Panc1 (cell line): ENCODE measurements at regions not wholly inside any gene's neighbourhood (a gene's known extent, or its start where the extent isn't known, plus 50 kb on each side); places are given as distances from the start of the nearest gene placed in this dataset.

Source experiments
- CTCF ChIP-seq: fragments of 450-650 bp; IDR thresholded peaks from 2 replicates; pipeline ENCODE4 v1.5.1; 2017; ENCODE audit warnings: mild to moderate bottlenecking
- POLR2AphosphoS5 ChIP-seq: IDR thresholded peaks from 2 replicates; pipeline ENCODE4 v1.6.1; 2012; ENCODE audit warnings: mild to moderate bottlenecking, low read depth, low read length, moderate library complexity
- REST ChIP-seq, 2 experiments: IDR thresholded peaks; 2 replicates each; pipeline ENCODE4 v1.6.1; 2011 to 2012; ENCODE audit warnings: low read depth in 2 of 2, control low read depth in 1 of 2, low read length in 1 of 2, mild to moderate bottlenecking in 1 of 2, moderate library complexity in 1 of 2; ENCODE audit not compliant: insufficient read depth in 1 of 2

GRCh38 chr3:168292296-168292695 lies 196.6 kb upstream of the GOLIM4 start:
- TF ChIP-seq CTCF, result no peak
- TF ChIP-seq REST (IDR thresholded peaks at IDR 0.05; ENCODE audit: insufficient read depth in 1 of 2, low read depth in 2 of 2, low read length in 1 of 2), result no peak
- TF ChIP-seq POLR2AphosphoS5, result no peak
